Ishikawa (cell line): ENCODE measurements at regions not wholly inside any gene's neighbourhood (a gene's known extent, or its start where the extent isn't known, plus 50 kb on each side); places are given as distances from the start of the nearest gene placed in this dataset.

Experiments
- CEBPB ChIP-seq: IDR thresholded peaks from 2 replicates; pipeline ENCODE4 v1.6.1; 2012
- CREB1 ChIP-seq: IDR thresholded peaks from 2 replicates; pipeline ENCODE4 v1.6.1; 2012; ENCODE audit warnings: low read depth
- EGR1 ChIP-seq: IDR thresholded peaks from 2 replicates; pipeline ENCODE4 v1.6.1; 2012
- EP300 ChIP-seq: IDR thresholded peaks from 2 replicates; pipeline ENCODE4 v1.6.1; 2012; ENCODE audit warnings: borderline replicate concordance
- FOXM1 ChIP-seq: IDR thresholded peaks from 2 replicates; pipeline ENCODE4 v1.6.1; 2012; ENCODE audit warnings: low read depth, borderline replicate concordance
- NFIC ChIP-seq: IDR thresholded peaks from 2 replicates; pipeline ENCODE4 v1.6.1; 2012
- RAD21 ChIP-seq: IDR thresholded peaks from 2 replicates; pipeline ENCODE4 v1.6.1; 2012; ENCODE audit warnings: low read depth
- REST ChIP-seq: IDR thresholded peaks from 2 replicates; pipeline ENCODE4 v1.6.1; 2012; ENCODE audit warnings: low read depth, mild to moderate bottlenecking
- TAF1 ChIP-seq: IDR thresholded peaks from 2 replicates; pipeline ENCODE4 v1.6.1; 2012; ENCODE audit warnings: low read depth, mild to moderate bottlenecking
- TCF12 ChIP-seq: IDR thresholded peaks from 2 replicates; pipeline ENCODE4 v1.6.1; 2012; ENCODE audit warnings: low read depth
- TEAD4 ChIP-seq: IDR thresholded peaks from 2 replicates; pipeline ENCODE4 v1.6.1; 2012
- YY1 ChIP-seq: IDR thresholded peaks from 2 replicates; pipeline ENCODE4 v1.6.1; 2012; ENCODE audit warnings: low read depth
- ZBTB7A ChIP-seq: IDR thresholded peaks from 2 replicates; pipeline ENCODE4 v1.6.1; 2012; ENCODE audit warnings: low read depth
- TF ChIP-seq, protein P1 (sequence below): IDR thresholded peaks from 2 replicates; pipeline ENCODE4 v1.6.1; 2012
- TF ChIP-seq, protein P2 (sequence below): IDR thresholded peaks from 2 replicates; pipeline ENCODE4 v1.6.1; 2012

- TF ChIP-seq YY1 (no peak), REST (no peak), TAF1 (no peak), TEAD4 (no peak), RAD21 (no peak), ZBTB7A (no peak), EGR1 (no peak), TCF12 (no peak), CREB1 (no peak), EP300 (no peak)
- TF ChIP-seq, protein P1, sequence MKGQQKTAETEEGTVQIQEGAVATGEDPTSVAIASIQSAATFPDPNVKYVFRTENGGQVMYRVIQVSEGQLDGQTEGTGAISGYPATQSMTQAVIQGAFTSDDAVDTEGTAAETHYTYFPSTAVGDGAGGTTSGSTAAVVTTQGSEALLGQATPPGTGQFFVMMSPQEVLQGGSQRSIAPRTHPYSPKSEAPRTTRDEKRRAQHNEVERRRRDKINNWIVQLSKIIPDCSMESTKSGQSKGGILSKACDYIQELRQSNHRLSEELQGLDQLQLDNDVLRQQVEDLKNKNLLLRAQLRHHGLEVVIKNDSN, result no peak
Measured at GRCh38 chr6:113442040-113442439, 415.1 kb upstream of the MARCKS start.

DNA sequence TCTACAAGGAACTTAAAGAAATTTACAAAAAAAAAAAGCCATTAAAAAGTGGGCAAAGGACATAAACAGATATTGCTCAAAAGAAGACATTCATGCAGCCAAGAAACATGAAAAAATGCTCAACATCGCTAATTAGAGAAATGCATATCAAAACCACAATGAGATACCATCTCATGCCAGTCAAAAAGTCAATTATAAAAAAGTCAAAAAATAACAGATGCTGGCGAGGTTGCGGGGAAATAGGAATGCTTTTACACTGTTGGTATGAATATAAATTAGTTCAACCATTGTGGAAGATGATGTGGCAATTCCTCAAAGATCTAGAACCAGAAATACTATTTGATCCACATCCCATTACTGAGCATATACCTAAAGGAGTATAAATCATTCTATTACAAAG is 411.9 kb upstream of the MARCKS start:
- TF ChIP-seq, protein P2, sequence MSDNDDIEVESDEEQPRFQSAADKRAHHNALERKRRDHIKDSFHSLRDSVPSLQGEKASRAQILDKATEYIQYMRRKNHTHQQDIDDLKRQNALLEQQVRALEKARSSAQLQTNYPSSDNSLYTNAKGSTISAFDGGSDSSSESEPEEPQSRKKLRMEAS, result no peak
- TF ChIP-seq ZBTB7A (no peak), RAD21 (no peak), TCF12 (no peak), NFIC (no peak), REST (no peak), EGR1 (no peak), FOXM1 (no peak), CREB1 (no peak), CEBPB (no peak), YY1 (no peak)
- TF ChIP-seq, protein P1, result no peak

- TF ChIP-seq REST (no peak), EGR1 (no peak), TEAD4 (no peak), ZBTB7A (no peak), CEBPB (peak; percentile 93), TAF1 (no peak), CREB1 (no peak), TCF12 (0 out of 2 replicates have a peak, but pooled peaks have one; percentile 23), RAD21 (no peak), EP300 (peak; percentile 52; the same call in 1 of the 2 replicates), FOXM1 (0 out of 2 replicates have a peak, but pooled peaks have one; percentile 19), NFIC (no peak), YY1 (no peak)
- TF ChIP-seq, protein P1, result peak; percentile 76
- TF ChIP-seq, protein P2, result no peak
Measured at GRCh38 chr6:113447088-113447831, 409.9 kb upstream of the MARCKS start.

DNA sequence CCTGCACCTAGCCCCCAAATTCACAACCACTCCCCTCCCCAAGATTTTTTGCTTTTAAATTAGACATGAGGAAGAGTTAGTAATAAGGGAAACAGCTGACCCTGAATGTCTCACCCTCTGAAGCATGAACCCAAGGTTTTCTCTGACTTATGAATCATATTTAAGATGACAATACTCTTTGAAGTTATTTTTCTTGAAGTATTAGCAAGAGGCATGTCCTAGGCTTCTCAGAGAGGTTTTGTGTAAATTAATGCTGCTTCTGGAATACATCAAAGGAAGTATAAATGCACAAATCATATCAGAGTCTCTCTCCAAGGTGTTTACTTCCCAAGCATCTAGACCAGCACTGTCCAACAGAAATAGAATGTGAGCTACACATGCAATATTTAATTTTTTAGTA is 408.1 kb upstream of the MARCKS start:
- TF ChIP-seq REST, result peak; percentile 38; the same call in 1 of the 2 replicates
- TF ChIP-seq YY1, result no peak
